Loucy (cell line): ENCODE measurements at regions not wholly inside any gene's neighbourhood (a gene's known extent, or its start where the extent isn't known, plus 50 kb on each side); places are given as distances from the start of the nearest gene placed in this dataset.
"Not testable (repeated sequence)": the region's sequence is repeated elsewhere in the genome, so short reads cannot be mapped to it uniquely, and the experiment has no call there.

Source experiments
- CTCF ChIP-seq: fragments of 200-600 bp; sonication (generic); conservative IDR thresholded peaks from 2 replicates; pipeline ENCODE4 v1.5.1; 2014; ENCODE audit warnings: mild to moderate bottlenecking, antibody characterized with exemption, low read length
- EZH2phosphoT487 ChIP-seq: fragments of 200-600 bp; IDR thresholded peaks from 2 replicates; pipeline ENCODE4 v1.6.1; 2018; ENCODE audit warnings: antibody characterized with exemption, mild to moderate bottlenecking, moderate library complexity, borderline replicate concordance

DNA sequence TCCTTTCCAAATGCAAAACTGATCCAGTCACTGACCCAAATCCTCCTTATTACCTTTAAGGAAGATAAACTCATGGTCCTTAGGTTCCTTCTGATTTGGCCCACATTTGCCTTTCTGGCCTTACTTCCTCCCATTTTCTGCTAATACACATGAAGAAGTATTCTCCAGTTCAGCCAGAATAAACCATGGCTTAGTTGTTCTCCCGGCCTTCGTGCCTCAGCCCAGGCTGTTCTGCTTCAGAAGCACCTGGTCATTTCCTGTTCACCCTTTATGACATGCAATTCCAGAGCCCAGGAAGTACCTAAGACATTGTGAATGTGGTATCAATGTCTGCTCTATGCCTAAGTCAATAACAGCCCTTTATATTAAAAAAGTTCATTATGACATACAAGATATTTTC is 4790.1 kb upstream of the OR11H1 start:
- not testable (repeated sequence) for TF ChIP-seq CTCF, EZH2phosphoT487
